ENCODE measurements at regions not wholly inside any gene's neighbourhood (a gene's known extent, or its start where the extent isn't known, plus 50 kb on each side); places are given as distances from the start of the nearest gene placed in this dataset.
"Not testable (repeated sequence)": the region's sequence is repeated elsewhere in the genome, so short reads cannot be mapped to it uniquely, and the experiment has no call there.

DNA sequence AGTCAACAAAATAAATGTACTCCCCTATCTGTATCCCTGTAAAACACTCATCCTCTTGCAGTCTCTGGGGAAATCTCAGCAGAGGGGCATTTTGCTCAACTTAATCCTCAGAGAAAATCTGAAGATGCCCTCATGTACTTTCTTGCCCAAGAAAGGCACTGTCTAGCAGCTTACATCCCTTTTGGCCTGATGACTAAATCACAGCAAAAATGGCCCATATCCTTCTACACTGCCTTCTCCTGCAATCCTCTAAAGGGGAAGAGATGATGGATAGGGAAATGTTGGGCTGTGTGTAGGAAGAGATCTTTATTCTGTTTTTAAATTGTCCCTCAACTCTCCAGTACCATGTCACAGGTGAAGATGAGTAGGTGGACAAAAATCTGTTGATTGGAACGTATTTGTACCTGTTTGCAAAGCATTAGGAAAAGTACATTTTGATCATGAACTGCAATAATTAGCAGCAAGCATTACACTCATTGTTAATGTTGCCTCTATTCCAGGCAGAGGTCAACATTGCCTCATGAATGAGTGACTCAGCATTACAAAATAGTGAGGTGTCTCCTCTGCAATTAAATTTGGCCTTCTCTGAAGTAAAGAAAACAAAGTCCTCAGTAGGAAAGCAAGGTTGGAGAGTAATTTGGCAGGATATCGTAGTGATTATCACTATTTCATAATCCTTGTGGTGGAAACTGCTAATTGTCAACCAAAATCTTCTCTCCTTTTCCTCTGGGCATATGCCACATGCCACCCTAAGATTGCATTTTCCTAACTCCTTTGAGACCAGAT, 172.4 kb upstream of the CAND1 start:
- Histone ChIP-seq H3K4me1 (peaks cover 19% of the 10 kb centered on the region), H3K27ac (replicated peaks) (no peak overlapping the region), H3K27me3 (ENCODE audit: low read depth) (no peaks in the 10 kb centered on the region), H3K36me3 (no peaks in the 10 kb centered on the region), H3K4me3 (no peak overlapping the region), H3K9me3 (replicated peaks) (no peaks in the 10 kb centered on the region)
- DNase-seq = no peak
- TF ChIP-seq, protein P1, sequence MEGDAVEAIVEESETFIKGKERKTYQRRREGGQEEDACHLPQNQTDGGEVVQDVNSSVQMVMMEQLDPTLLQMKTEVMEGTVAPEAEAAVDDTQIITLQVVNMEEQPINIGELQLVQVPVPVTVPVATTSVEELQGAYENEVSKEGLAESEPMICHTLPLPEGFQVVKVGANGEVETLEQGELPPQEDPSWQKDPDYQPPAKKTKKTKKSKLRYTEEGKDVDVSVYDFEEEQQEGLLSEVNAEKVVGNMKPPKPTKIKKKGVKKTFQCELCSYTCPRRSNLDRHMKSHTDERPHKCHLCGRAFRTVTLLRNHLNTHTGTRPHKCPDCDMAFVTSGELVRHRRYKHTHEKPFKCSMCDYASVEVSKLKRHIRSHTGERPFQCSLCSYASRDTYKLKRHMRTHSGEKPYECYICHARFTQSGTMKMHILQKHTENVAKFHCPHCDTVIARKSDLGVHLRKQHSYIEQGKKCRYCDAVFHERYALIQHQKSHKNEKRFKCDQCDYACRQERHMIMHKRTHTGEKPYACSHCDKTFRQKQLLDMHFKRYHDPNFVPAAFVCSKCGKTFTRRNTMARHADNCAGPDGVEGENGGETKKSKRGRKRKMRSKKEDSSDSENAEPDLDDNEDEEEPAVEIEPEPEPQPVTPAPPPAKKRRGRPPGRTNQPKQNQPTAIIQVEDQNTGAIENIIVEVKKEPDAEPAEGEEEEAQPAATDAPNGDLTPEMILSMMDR (IDR thresholded peaks at IDR 0.05; ENCODE audit: borderline replicate concordance) = no peak
- intact Hi-C loops (cut with micrococcal nuclease) = no loop called here

DNA sequence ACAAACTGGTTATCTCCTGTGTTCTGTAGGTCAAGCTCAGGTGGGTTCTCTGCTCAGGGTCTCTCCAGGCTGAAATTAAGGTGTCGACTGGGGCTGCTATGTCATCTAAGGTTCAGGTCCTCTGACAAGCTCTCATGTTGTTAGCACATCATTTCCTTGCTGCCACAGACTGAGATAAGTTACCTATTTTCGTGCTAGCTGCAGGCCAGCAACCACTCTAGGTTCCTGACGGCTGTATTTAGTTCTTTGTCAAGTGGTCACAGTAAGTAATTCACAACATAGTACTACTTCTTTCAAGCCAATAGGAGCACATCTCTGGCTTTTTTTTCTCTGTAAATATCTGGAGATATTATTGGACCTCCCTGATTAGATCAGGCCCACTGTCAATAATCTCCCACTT, 169.3 kb upstream of the CAND1 start:
- H3K27ac ChIP-seq (replicated peaks) = no peak overlapping the region
- DNase-seq = no peak
- intact Hi-C loops (cut with micrococcal nuclease) = no loop called here
- TF ChIP-seq, protein P1 (IDR thresholded peaks at IDR 0.05; ENCODE audit: borderline replicate concordance) = no peak
- H3K9me3 ChIP-seq (replicated peaks) = peaks cover 3% of the 10 kb centered on the region
- no peaks in the 10 kb centered on the region for H3K27me3 ChIP-seq (ENCODE audit: low read depth)
- H3K4me3 ChIP-seq = no peak overlapping the region
- peaks cover 19% of the 10 kb centered on the region for H3K4me1 ChIP-seq
- no peaks in the 10 kb centered on the region for H3K36me3 ChIP-seq

DNA sequence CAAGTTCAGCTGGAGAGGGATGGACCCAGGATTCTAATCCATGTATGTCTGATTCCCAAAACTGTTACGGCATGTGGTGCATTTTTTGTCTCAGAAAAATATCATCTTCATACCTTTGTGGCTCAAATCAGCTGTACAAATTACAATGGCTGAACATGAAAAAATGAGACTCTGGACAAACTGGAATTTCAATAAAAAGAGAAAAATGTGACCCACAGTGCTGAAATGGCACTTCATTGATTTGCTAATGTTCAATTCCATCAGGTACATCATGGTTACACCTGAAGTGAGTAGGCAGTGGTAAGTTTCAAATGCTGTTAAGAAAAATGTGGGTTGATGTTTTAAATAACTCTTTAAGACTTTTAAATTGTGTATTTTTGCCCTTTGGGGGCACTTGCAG, 165.6 kb upstream of the CAND1 start:
- Histone ChIP-seq H3K4me3 (no peak overlapping the region), H3K9me3 (replicated peaks) (peaks cover 37% of the 10 kb centered on the region), H3K4me1 (peaks cover 10% of the 10 kb centered on the region), H3K36me3 (no peaks in the 10 kb centered on the region), H3K27me3 (ENCODE audit: low read depth) (no peaks in the 10 kb centered on the region), H3K27ac (replicated peaks) (no peak overlapping the region)
- intact Hi-C loops (cut with micrococcal nuclease) = no loop called here
- no peak for DNase-seq
- TF ChIP-seq, protein P1 (IDR thresholded peaks at IDR 0.05; ENCODE audit: borderline replicate concordance) = no peak

DNA sequence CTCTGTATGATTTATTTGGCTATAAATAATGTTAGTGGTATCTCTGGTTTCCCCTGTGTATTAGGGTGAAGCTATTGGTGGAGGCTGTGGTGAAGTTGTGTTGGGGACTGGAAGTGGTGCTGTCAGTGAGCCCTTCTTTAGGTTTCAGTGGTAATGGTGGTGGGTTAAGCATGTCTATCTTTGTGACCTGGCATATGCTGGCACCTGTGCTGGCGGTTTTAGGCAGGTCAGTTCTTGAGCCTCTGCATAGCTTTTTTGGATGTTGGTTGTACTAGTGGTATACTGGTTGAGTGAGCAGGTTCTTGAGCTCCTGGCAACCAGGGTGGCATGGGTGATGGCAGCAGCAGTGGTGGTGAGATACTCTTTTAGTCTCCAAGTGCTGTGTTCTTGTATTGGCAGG, 161.9 kb upstream of the CAND1 start:
- Histone ChIP-seq H3K9me3 (replicated peaks) (peaks cover 37% of the 10 kb centered on the region), H3K27ac (replicated peaks) (no peak overlapping the region)
- TF ChIP-seq, protein P1 (IDR thresholded peaks at IDR 0.05; ENCODE audit: borderline replicate concordance) = no peak

DNA sequence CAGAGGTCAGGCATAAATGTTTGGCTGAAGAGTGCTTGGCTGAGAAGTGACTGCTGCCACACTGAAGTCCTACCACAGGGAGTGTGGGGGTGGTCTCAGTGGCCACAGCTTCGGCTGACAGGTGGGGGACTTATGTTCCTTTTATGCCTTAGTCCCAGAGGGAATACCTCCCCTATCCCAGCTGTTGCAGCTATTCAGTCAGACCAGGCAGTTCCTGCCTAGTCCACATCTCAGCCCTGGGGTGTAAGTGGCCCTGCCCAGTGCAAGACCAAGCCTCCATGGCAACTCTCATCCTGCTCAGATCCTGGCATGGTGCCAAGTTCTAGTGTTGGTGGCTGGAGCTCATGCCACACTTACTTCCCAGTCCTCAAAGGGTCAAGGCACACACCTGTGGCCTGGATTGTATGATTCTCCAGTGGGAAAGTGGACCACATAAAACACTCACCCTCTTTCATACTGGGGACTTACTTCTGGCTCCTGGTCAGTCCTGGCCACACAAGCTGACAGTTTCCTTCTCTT, 161.3 kb upstream of the CAND1 start:
- intact Hi-C loops (cut with micrococcal nuclease) = no loop called here
- DNase-seq = no peak
- Histone ChIP-seq H3K36me3 (no peaks in the 10 kb centered on the region), H3K9me3 (replicated peaks) (peaks cover 37% of the 10 kb centered on the region), H3K4me1 (no peaks in the 10 kb centered on the region), H3K27ac (replicated peaks) (no peak overlapping the region), H3K4me3 (no peak overlapping the region), H3K27me3 (ENCODE audit: low read depth) (peaks cover 6% of the 10 kb centered on the region)
- TF ChIP-seq, protein P1 (IDR thresholded peaks at IDR 0.05; ENCODE audit: borderline replicate concordance) = no peak

More for the DNA sequence above, 161.9 kb upstream of the CAND1 start:
- Histone ChIP-seq H3K4me1 (no peaks in the 10 kb centered on the region), H3K27me3 (ENCODE audit: low read depth) (peaks cover 6% of the 10 kb centered on the region), H3K4me3 (no peak overlapping the region), H3K36me3 (no peaks in the 10 kb centered on the region)
- DNase-seq = no peak
- intact Hi-C loops (cut with micrococcal nuclease) = no loop called here

DNA sequence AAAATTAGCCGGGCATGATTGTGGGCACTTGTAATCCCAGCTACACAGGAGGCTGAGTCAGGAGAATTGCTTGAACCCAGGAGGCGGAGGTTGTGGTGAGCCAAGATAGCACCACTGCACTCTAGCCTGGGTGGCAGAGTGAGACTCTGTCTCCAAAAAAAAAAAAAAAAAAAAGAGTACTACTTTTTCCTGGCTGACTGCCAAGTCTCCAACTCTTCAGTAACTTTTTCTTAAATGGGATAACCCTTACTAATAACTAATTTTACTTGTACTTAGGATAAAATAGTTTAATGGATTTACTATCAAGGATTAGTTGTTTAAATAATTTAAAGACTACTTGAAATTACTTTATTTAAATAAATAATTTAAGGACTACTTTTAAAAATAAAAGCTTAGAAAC, 158.8 kb upstream of the CAND1 start:
- H3K27me3 ChIP-seq (ENCODE audit: low read depth); H3K4me1 ChIP-seq; H3K36me3 ChIP-seq; H3K4me3 ChIP-seq; H3K27ac ChIP-seq (replicated peaks); DNase-seq; intact Hi-C loops (cut with micrococcal nuclease): not testable (repeated sequence)
- peaks cover 29% of the 10 kb centered on the region for H3K9me3 ChIP-seq (replicated peaks)

Measured in left ventricle myocardium inferior (tissue), 1 donor.